Pancreas (tissue), 10 donors: ENCODE measurements at regions not wholly inside any gene's neighbourhood (a gene's known extent, or its start where the extent isn't known, plus 50 kb on each side); places are given as distances from the start of the nearest gene placed in this dataset.

Experiments
- ATAC-seq, 4 donors: fragments of 200-7000 bp; cut with Tn5 transposase; one replicate each; pipeline versions ENCODE4 v1.8.0 to v1.9.1; 2020; ENCODE audit warnings: mild to moderate bottlenecking in 4 of 4, moderate library complexity in 4 of 4
- DNase-seq, 6 donors: peaks; one replicate each; pipeline ENCODE4 v3.0.0-alpha.2; 2020
- FAIRE-seq: peaks from 2 replicates; lab custom pipeline; 2012; peaks lifted over from hg19 to GRCh38; lab: Jason Lieb, UNC
- H3K27ac ChIP-seq, 4 donors: fragments of 200-600 bp; sonication (generic); 1 replicate in 3 of 4; 2 replicates in 1 of 4; pipeline versions ENCODE4 v1.5.0 to v1.8.0; 2020
- H3K27me3 ChIP-seq, 4 donors: fragments of 200-600 bp; one replicate each; pipeline ENCODE4 v1.8.0; 2021
- H3K36me3 ChIP-seq, 3 donors: fragments of 200-600 bp; sonication (generic) in 1 of 3; one replicate each; pipeline versions ENCODE4 v1.5.0 to v1.8.0; 2020 to 2021
- H3K4me1 ChIP-seq, 3 donors: fragments of 200-600 bp; one replicate each; pipeline ENCODE4 v1.8.0; 2021
- H3K4me3 ChIP-seq, 4 donors: fragments of 200-600 bp; sonication (generic) in 2 of 4; one replicate each; pipeline versions ENCODE4 v1.5.0 to v1.8.0; 2020 to 2021
- H3K9me3 ChIP-seq, 4 donors: fragments of 200-600 bp; one replicate each; pipeline ENCODE4 v1.8.0; 2021
- CTCF ChIP-seq, 4 donors: fragments of 200-600 bp; sonication (generic) in 3 of 4; IDR thresholded peaks; one replicate each; pipeline versions ENCODE4 v1.5.0 to v1.8.0; 2021; ENCODE audit warnings: antibody characterized with exemption in 4 of 4
- WGBS, 2 donors: extraction: QIAGEN DNeasy Blood & Tissue Kit; methylation state at CpG; one replicate each; pipeline ENCODE4 v1.1.7; 2013; 5-methylcytosine and 5-hydroxymethylcytosine counted together
- intact Hi-C, 3 donors: fragments of 100-400 bp; cut with DNase I; formaldehyde crosslinking; loops; one replicate each; pipeline versions ENCODE4 v1.11.1 to v1.14.2; 2022
- donor health status: healthy with polysubstance abuse.
- donor health status: DM: no; HTN: no; CAD: no; lungs with moderate emphysema.
- donor health status: DM: no; HTN: no; CAD: no.
- donor health status: control.
- donor health status: control.
- donor health status: Bipolar disorder and iron deficiency.
- donor health status: DM: yes; HTN: yes; CAD: no.
- donor health status: DM: no; HTN: no; CAD: no.
- donor health status: DM: no; HTN: no; CAD: no.
- donor health status: DM: yes; HTN: yes; CAD: no.

GRCh38 chr15:37165395-37165794 lies 65.0 kb upstream of the MEIS2 start:
- Histone ChIP-seq H3K4me1 (no peaks in the 10 kb centered on the region), H3K36me3 (no peaks in the 10 kb centered on the region), H3K27me3 (no peaks in the 10 kb centered on the region), H3K4me3 (no peak overlapping the region), H3K9me3 (no peaks in the 10 kb centered on the region), H3K27ac (no peak overlapping the region)
- FAIRE-seq: no peak
- no peak for ATAC-seq
- no peak for TF ChIP-seq CTCF (IDR thresholded peaks at IDR 0.05)
- intact Hi-C loops: no loop called here
- 82 to 90% methylated on average over 3 of the region's 3 CpGs for WGBS, 2 donors
- DNase-seq: no peak

- Histone ChIP-seq H3K27me3 (no peaks in the 10 kb centered on the region), H3K27ac (no peak overlapping the region), H3K9me3 (no peaks in the 10 kb centered on the region), H3K4me3 (no peak overlapping the region), H3K36me3 (no peaks in the 10 kb centered on the region), H3K4me1 (no peaks in the 10 kb centered on the region)
- 55 to 61% methylated on average over 3 of the region's 3 CpGs for WGBS, 2 donors
- ATAC-seq: no peak
- intact Hi-C loops: no loop called here
- no peak for FAIRE-seq
- DNase-seq: no peak
- no peak for TF ChIP-seq CTCF (IDR thresholded peaks at IDR 0.05)
Observed at GRCh38 chr15:37166402-37166801, 66.1 kb upstream of the MEIS2 start.

GRCh38 chr15:37181339-37181738 lies 81.0 kb upstream of the MEIS2 start:
- H3K27ac ChIP-seq: no peak overlapping the region
- H3K4me3 ChIP-seq: no peak overlapping the region
- WGBS, 2 donors: 49 to 50% methylated on average over 1 of the region's 1 CpG
- no peaks in the 10 kb centered on the region for H3K36me3 ChIP-seq
- H3K9me3 ChIP-seq: no peaks in the 10 kb centered on the region
- FAIRE-seq (no peak), DNase-seq (no peak), ATAC-seq (no peak)
- intact Hi-C loops: no loop called here
- H3K27me3 ChIP-seq: no peaks in the 10 kb centered on the region
- no peaks in the 10 kb centered on the region for H3K4me1 ChIP-seq
- no peak for TF ChIP-seq CTCF (IDR thresholded peaks at IDR 0.05)

DNA sequence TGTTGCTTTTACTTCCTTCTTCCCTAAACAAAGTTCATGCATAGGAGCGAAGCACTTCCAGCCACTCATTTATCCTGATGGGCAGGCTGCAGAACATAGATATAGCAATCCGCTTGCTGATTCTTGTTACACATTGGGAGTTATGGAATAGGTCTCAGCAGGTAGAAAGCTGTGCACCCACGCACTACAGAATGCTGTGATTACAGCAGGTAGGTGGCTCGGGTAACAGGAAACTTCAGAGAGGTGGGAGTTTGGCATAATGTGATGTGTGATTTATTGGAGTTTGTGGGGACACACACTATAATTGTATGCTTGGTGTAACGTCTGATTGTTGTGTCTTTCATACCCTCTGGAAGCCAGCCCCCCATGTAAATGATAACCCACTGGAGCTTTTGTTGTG lies 99.2 kb upstream of the MEIS2 start:
- no peaks in the 10 kb centered on the region for H3K36me3 ChIP-seq
- intact Hi-C loops: no loop called here
- FAIRE-seq (no peak), ATAC-seq (no peak), DNase-seq (no peak)
- H3K27ac ChIP-seq: no peak overlapping the region
- no peaks in the 10 kb centered on the region for H3K4me1 ChIP-seq
- no peak for TF ChIP-seq CTCF (IDR thresholded peaks at IDR 0.05)
- WGBS, 2 donors: 42 to 59% methylated on average over 5 of the region's 5 CpGs
- H3K9me3 ChIP-seq: no peaks in the 10 kb centered on the region
- H3K4me3 ChIP-seq: no peak overlapping the region
- no peaks in the 10 kb centered on the region for H3K27me3 ChIP-seq

DNA sequence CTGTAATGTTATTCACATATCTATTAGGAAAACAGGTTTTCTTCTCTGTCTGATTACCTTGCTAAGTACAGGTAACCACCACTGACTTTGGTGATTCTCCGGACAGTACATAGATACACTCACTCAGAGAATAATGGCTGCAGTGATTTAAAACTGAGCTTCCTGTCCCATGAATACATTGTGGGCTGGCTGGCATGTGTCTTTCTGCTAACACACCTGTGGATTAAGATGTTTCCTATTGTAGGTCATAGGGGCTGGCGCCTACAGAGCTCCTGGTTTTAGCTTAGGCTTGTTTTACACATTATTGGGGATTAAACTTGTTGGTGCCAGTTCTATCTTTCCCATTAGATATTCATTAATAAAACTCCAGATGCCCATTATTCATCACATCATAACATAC lies 102.7 kb upstream of the MEIS2 start:
- intact Hi-C loops: loop anchor here in 1 of 3 donors (10.0 kb wide), 1 partner anchor 58 kb away; no protein-coding TSS in a partner anchor
- no peaks in the 10 kb centered on the region for H3K4me1 ChIP-seq
- H3K9me3 ChIP-seq: no peaks in the 10 kb centered on the region
- DNase-seq: no peak
- 94 to 95% methylated on average over 2 of the region's 2 CpGs for WGBS, 2 donors
- H3K27me3 ChIP-seq: no peaks in the 10 kb centered on the region
- ATAC-seq: no peak
- no peak overlapping the region for H3K27ac ChIP-seq
- H3K36me3 ChIP-seq: no peaks in the 10 kb centered on the region
- FAIRE-seq: no peak
- TF ChIP-seq CTCF (IDR thresholded peaks at IDR 0.05): no peak
- no peak overlapping the region for H3K4me3 ChIP-seq
